ENCODE measurements at regions not wholly inside any gene's neighbourhood (a gene's known extent, or its start where the extent isn't known, plus 50 kb on each side); places are given as distances from the start of the nearest gene placed in this dataset.

GRCh38 chr12:93135286-93136239 is 206.5 kb upstream of the EEA1 start:
- no peak overlapping the region for H3K4me3 ChIP-seq
- no peak overlapping the region for H3K27ac ChIP-seq
- no peak for TF ChIP-seq CTCF (IDR thresholded peaks at IDR 0.05)

GRCh38 chr12:93136253-93137055 is 207.4 kb upstream of the EEA1 start:
- no peak for TF ChIP-seq CTCF (IDR thresholded peaks at IDR 0.05)
- no peaks in the 10 kb centered on the region for H3K27me3 ChIP-seq
- no peaks in the 10 kb centered on the region for H3K36me3 ChIP-seq
- peaks cover 0 to 8% of the 10 kb centered on the region in 2 donors for H3K4me1 ChIP-seq
- H3K9me3 ChIP-seq = no peaks in the 10 kb centered on the region
- no peak overlapping the region for H3K4me3 ChIP-seq
- H3K27ac ChIP-seq = no peak overlapping the region
- DNase-seq (ENCODE audit: low spot score) = no peak

More at GRCh38 chr12:93135286-93136239, 206.5 kb upstream of the EEA1 start:
- Histone ChIP-seq H3K27me3 (no peaks in the 10 kb centered on the region), H3K9me3 (no peaks in the 10 kb centered on the region), H3K36me3 (no peaks in the 10 kb centered on the region), H3K4me1 (peaks cover 0 to 10% of the 10 kb centered on the region in 2 donors)
- DNase-seq (ENCODE audit: low spot score) = no peak

GRCh38 chr12:93137656-93138612 is 208.8 kb upstream of the EEA1 start:
- DNase-seq (ENCODE audit: low spot score) = no peak
- TF ChIP-seq CTCF (IDR thresholded peaks at IDR 0.05) = no peak
- Histone ChIP-seq H3K36me3 (no peaks in the 10 kb centered on the region), H3K27me3 (no peaks in the 10 kb centered on the region), H3K4me3 (no peak overlapping the region), H3K9me3 (no peaks in the 10 kb centered on the region), H3K4me1 (peaks cover 0 to 8% of the 10 kb centered on the region in 2 donors), H3K27ac (peak overlapping the region in 1 of 2 donors; percentile 18)

- H3K27ac ChIP-seq = no peak overlapping the region
- peaks cover 0 to 8% of the 10 kb centered on the region in 2 donors for H3K4me1 ChIP-seq
- H3K4me3 ChIP-seq = no peak overlapping the region
Observed at GRCh38 chr12:93139028-93139665, 210.1 kb upstream of the EEA1 start.

More at GRCh38 chr12:93139028-93139665, 210.1 kb upstream of the EEA1 start:
- Histone ChIP-seq H3K9me3 (no peaks in the 10 kb centered on the region), H3K36me3 (no peaks in the 10 kb centered on the region), H3K27me3 (no peaks in the 10 kb centered on the region)
- TF ChIP-seq CTCF (IDR thresholded peaks at IDR 0.05) = no peak
- no peak for DNase-seq (ENCODE audit: low spot score)
